NCI-H1417 (cell line): ENCODE measurements at regions not wholly inside any gene's neighbourhood (a gene's known extent, or its start where the extent isn't known, plus 50 kb on each side); places are given as distances from the start of the nearest gene placed in this dataset.
"Not testable (repeated sequence)": the region's sequence is repeated elsewhere in the genome, so short reads cannot be mapped to it uniquely, and the experiment has no call there.

ENCODE experiments used
- DNase-seq, 3 experiments: peaks; one replicate each; lab custom pipeline; 2025; lab: John Stamatoyannopoulos, UW

DNA sequence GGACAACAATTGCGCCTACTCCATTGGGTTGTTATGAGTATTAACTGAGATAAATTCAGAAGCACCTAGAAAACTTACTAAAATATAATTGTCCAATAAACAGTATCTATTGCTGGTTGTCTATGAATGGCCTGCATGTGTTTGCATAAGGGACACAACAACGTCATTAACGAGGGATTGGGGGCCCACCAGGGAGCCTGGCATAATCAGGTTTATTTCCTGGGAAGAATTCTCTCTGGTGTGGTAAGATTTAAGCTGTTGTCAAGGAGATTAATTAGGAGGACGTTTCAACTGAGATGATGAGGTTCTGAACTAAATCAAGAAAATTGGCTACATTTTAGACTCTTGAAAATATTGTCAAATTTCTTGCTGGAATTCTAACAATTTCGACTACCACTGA is 176.1 kb upstream of the CDIN1 start:
- DNase-seq: peak in 1 of 3 experiments; percentile 9

DNA sequence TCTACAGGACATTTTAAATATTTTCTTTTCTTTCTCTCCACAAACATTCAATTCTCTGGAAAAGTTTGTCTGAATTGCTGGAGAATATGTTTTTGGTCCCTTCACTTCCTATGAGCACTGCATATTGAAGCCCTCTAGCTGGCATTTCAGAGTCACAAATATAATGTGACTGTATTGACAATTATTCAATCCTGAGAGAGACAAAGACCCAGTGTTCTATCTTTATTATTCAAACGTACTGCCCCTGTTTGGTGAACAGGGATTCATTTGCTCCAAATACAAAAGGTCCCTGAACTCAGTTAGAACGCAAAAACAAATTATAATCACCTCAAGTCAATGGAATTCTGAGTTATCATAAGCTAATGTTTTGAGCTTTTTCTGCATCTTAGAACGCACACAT is 173.1 kb upstream of the CDIN1 start:
- DNase-seq: no peak

DNA sequence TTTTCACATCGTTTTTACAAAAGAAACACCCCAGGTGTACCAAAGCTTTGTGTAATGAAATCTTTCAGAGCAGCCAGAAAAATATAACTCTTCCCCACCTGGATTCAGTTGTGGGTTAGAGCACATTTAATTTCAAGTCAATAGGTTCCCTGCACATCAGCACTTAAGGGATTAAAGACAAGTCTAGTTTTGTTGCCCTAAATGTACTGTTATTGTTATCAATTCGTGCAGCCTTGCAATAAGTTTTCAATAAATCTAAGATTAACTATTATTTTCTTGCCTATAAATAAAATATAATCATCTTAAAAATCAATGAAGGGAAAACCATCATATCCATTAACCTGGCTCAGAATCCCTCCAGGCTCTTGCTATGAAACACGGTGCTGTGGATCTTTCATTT is 172.5 kb upstream of the CDIN1 start:
- DNase-seq: no peak

DNA sequence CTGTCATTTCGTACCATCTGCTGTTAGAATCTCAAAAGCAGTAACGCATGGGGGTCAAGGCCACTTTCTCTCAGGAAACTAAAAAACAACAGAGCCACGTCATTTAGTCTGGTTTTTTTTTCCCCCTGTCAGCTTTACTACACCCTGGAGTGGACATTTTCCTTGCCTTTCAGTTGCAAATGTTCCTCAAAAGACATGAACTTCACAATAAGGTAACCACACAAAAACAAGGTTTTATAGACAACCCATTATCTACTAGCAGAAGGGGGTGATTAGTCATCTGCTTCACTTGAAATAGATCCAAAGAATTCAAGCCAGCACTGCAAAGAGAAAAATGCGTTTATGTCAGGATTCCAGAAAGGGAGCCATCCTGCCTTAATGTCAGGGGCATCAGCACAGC is 171.8 kb upstream of the CDIN1 start:
- DNase-seq: peak in 1 of 3 experiments; percentile 18

- no peak for DNase-seq
Observed at GRCh38 chr15:36409819-36410218, 169.6 kb upstream of the CDIN1 start.

GRCh38 chr15:36414670-36415069 is 164.8 kb upstream of the CDIN1 start:
- DNase-seq: no peak

DNA sequence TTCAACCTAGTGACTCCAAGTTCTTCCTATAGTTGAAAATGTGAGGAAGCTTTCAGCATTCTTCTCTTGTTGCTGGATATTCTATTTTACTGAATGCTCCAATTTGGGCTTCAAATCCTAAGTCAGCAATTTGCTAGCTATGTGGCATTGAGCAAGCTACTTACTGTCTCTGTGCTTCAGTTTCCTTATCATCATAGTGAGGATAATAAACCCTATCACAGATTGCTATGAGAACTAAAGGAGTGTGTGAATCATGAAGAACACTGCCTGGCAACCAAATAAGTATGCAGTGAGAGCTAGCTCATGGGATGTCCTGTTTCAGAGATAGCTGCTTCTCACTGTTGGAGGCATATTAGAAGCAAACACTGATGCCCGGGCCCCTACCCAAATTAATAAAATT is 163.8 kb upstream of the CDIN1 start:
- no peak for DNase-seq

GRCh38 chr15:36422631-36423030 is 156.8 kb upstream of the CDIN1 start:
- DNase-seq: no peak

DNA sequence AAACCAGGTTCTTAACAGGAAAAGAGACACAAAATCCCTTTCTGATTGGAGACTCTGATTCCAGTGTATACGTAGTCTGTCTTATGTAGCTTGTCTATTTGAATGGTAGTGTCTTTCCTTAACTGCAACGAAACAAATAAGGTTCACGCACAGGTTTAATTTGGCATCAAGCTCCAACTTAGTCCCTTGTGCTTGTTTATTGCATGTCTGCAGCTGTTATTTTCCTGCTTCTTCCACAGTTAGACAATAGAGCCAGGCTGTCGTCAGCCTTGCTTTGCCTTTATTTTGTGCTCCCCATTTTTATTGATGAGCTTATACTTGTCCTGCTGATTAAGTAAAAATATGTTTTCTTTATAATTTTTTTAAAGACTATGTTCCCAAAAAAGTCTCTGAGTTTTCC is 152.7 kb upstream of the CDIN1 start:
- DNase-seq: no peak

GRCh38 chr15:36428102-36428845 is 151.2 kb upstream of the CDIN1 start:
- no peak for DNase-seq

DNA sequence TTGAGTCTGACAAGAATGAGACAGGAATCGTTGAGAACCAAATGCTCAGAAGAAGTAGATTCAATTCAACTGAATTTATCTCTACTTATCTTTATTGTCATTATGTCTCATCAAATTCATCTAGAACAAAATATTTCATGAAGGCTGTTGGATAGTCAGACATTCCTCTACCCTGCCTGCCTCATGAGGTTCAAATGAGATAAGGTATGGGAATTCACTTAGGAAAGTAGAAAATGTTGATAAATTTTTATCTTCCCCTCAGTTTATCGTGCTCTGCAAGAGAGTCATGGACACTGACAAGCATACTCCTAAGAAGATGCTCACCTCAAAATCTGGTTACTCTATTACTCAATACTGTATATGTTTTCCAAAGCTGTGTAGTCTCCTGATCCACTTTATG is 149.7 kb upstream of the CDIN1 start:
- DNase-seq: no peak

DNA sequence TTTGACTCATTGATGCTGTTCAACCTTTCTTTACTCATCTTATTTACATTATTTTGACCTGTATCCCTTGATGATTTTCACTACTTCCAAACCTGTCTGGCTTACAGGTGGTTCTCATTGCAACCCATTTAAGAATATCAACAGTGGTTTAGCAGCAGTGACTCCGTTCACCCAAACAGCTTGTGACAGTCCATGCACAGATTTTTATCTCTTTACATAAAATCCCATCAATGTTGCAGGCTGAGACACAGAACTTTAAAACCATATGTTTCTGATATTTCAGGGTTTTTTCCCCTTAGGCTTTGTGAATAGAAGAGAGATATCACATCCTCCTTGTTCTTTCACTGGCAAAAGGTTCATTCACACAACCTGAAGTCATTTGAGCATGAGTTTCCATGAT is 149.1 kb upstream of the CDIN1 start:
- no peak for DNase-seq

DNA sequence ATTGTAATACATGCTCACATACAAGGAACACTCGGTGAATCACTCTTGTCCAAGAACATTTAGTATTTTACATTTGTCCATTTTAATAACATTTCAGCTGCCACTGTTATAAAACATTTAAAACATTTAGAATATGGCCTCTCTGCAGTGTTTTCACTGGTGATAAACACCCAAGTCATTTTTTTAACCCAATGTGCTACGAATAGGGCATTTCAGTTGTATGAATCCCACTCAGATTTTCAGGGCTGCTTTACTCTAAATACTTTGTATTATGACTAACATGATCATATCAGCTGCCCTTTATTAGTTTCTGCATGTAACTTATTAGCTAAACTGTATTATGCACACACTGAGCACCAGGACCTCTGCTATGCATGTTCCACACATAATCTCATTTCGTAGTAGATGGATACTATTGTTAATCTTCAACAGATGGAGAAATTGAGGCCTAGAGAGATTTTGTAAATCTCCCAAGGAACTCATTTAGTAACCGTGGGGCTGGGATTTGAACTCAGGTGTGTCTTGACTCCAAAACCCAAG is 148.6 kb upstream of the CDIN1 start:
- DNase-seq: no peak

DNA sequence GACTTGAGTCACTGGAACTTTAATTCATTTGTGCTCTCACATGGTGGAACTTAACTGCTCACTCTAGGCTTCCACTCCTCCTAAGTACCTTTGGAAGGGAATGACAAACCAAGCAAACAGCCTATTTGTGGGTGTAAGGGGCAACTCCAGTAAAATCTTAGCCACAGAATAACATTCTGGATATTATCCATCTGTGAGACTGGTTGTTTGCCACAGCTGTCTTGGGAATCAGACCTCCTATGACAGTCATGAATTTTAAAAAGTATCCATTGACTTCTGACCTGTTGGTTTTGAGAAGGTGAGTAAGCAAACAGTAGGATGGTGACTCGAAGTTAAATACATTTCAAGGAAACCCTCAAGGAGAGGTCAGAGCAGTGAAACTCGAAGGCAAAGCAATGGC is 147.3 kb upstream of the CDIN1 start:
- no peak for DNase-seq

DNA sequence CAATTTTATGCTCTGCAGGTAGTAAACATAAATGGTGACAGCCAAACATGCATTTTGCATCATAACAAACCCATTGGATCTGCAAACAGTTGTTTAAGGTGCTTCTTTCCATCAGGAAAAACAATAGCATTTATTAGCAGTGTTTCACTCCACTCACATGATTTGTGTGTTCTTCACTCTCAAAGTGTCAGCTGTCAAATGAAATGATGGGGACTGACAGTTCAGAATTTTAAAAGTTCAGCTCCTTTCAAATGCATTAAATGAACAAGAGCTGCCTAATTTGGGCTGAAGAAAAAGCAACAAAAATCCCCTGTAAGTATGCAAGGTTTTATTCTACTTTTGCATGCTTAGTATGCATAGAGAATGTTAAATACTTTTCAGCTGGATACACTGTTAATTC is 145.2 kb upstream of the CDIN1 start:
- DNase-seq: no peak

- no peak for DNase-seq
Observed at GRCh38 chr15:36438499-36438898, 140.9 kb upstream of the CDIN1 start.

- DNase-seq: no peak
Observed at GRCh38 chr15:36447373-36447772, 132.1 kb upstream of the CDIN1 start.

DNA sequence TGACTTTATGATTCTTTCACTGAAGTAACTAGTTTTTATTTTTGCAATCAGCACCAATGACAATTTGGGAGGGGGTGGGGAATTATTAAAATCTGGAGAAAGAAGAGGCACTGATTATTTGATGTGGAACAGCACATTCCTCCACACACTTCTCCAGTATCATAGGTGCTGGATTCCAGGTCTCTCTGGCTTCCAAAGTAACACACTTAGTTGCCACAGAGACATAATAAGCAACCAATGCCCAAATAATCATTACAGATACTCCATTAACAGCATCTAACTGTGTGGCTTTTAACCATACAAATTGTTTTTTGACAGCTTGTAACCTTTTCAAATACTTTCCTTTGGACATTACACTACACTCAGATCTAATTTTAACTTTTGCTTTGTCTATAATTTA is 131.0 kb upstream of the CDIN1 start:
- DNase-seq: no peak

DNA sequence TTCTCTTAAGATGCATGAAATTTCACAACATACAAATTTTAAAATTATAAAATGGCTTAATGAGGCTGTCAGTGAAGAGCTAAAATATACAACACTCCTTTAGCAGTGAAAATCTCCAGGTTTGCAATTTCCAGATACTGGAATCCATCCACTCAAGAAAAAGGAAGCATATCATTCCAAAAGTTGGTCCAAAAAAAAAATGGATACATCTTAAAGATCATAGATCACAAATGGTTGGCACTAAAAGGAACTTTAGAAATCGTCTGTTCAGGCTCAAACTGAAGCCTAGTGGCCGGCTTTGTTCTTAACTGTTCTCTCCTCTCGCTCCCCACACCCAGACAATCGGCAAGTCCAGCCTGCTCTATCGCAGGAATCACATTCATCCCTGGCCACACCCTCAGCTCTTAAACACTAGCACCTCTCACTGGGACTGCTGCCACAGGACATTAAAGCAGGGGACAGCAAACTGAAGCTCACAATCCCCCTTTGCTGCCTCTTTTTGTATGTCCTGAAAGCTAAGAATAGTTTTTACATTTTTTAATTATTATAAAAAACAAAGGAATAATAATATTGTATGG is 130.3 kb upstream of the CDIN1 start:
- no peak for DNase-seq

DNA sequence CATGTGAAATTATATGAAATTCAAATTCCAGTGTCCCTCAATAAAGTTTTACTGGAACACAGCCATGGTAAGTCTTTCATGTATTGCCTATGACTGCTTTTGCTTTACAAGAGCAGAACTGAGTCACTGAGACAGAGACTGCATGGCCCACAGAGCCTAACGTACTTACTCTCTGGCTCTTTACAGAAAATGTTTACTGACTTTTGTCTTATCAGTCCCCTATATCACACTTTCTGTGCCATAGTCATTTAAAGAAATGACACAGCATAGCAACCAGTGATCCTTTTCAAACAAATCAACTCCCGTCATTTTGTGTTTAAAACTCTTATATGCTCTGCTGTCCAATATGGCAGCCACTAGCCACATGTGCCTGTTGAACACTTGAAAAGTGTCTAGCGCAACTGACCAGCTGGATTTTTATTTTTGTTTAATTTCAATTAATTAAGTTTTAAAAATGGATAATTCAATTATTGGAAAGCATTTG is 129.7 kb upstream of the CDIN1 start:
- no peak for DNase-seq

DNA sequence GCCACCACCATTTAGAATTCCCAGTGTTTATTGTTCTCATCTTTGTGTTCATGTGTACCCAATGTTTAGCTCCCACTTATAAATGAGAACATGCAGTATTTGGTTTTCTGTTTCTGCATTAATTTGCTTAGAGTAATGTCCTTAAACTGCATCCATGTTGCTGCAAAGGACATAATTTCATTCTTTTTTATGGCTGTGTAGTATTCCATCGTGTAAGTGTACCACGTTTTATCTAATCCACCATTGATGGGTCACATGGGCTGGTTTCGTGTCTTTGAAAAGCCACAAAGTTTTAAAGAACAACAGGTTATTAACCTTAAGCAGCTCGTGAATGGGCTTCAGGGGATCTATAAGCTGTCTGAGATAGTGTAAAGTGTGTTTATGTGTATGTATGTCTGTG is 125.2 kb upstream of the CDIN1 start:
- DNase-seq: not testable (repeated sequence)

DNA sequence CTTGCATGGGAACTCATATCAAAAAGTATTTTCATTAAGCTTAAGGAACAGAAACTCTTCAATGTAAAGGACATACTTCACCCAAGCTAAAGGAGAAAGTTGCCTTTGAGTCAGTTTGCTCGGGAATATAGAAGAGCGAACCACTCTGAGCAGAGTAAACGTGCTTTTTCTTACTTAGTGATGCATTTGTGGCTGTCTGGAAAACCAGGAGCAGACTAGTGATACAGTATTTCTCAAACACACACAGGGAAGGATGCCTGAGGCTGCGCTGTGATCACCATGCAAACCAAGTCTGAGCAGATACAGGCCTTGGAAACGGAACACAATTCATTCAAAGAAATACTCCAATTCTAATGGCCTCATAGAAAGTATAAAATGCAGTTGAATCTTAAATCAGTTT is 121.0 kb upstream of the CDIN1 start:
- DNase-seq: no peak

DNA sequence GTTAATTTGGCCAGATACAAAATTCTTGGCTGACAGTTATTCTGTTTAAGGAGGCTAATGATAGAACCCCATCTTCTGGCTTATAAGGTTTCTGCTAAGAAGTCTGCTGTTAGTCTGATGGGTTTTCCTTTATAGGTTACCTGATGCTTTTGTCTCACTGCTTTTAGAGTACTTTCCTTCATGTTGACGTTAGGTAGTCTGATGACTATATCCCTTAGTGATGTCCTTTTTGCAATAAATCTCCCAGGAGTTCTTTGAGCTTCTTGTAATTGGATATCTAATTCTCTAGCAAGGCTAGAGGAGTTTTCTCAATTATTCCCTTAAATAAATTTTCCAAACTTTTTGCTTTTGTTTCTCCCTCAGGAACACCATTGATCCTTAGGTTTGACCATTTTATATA is 114.1 kb upstream of the CDIN1 start:
- no peak for DNase-seq

- DNase-seq: peak in 2 of 3 experiments; percentile 33 to 94
Observed at GRCh38 chr15:36468746-36469145, 110.7 kb upstream of the CDIN1 start.
